ENCODE measurements at regions not wholly inside any gene's neighbourhood (a gene's known extent, or its start where the extent isn't known, plus 50 kb on each side); places are given as distances from the start of the nearest gene placed in this dataset.
"Not testable (repeated sequence)": the region's sequence is repeated elsewhere in the genome, so short reads cannot be mapped to it uniquely, and the experiment has no call there.

DNA sequence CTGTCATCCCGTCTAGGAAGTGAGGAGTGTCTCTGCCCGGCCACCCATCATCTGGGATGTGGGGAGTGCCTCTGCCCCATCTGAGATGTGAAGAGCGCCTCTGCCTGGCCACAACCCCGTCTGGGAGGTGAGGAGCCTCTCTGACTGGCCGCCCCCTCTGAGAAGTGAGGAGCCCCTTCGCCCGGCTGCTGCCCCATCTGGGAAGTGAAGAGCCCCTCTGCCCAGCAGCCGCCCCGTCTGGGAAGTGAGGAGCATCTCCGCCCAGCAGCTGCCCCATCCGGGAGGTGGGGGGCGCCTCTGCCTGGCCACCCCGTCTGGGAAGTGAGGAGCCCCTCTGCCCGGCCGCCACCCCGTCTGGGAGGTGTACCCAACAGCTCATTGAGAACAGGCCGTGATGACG, 195.2 kb upstream of the PIEZO2 start:
- DNase-seq; in situ Hi-C loops (cut with HindIII; ENCODE audit: low pct_ligation_motif_present, low pct_unique_long_range_greater_than_20kb, low sequenced_read_pairs): not testable (repeated sequence)

DNA sequence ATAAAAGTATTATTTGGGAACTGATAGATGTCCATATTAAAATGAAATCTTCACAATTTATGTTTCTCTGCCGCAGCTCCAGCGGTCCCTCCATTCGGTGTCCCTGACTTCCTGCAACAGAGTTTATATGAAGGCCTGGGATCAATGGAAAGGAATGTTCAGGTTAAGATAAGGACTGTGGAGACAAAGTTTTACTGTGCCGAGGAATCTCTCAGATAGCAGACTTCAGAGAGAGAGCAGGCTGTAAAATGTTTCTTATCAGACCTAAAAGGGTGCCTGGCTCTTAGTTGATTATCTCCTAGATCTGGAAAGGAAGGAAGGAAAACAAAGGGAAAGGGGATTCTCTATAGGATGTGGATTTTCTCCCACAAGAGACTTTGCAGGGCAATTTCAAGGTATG, 193.7 kb upstream of the PIEZO2 start:
- DNase-seq: no peak
- in situ Hi-C loops (cut with HindIII; ENCODE audit: low pct_ligation_motif_present, low pct_unique_long_range_greater_than_20kb, low sequenced_read_pairs): no loop called here

DNA sequence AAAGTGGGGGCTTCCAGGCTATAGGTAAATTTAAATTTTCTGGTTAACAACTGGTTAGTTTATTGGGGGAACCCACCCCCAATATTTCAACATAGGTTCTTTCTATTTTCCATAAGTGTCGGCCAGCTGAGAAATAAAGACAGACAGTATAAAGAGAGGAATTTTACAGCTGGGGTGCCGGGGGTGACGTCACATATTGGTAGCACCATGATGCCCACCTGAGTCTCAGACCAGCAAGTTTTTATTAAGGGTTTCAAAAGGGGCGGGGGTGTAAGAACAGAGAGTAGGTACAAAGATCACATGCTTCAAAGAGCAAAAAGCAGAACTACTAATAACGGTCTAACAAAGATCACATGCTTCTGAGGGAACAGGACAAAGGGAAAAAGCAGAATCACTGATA, 192.7 kb upstream of the PIEZO2 start:
- in situ Hi-C loops (cut with HindIII; ENCODE audit: low pct_ligation_motif_present, low pct_unique_long_range_greater_than_20kb, low sequenced_read_pairs); DNase-seq: not testable (repeated sequence)

DNA sequence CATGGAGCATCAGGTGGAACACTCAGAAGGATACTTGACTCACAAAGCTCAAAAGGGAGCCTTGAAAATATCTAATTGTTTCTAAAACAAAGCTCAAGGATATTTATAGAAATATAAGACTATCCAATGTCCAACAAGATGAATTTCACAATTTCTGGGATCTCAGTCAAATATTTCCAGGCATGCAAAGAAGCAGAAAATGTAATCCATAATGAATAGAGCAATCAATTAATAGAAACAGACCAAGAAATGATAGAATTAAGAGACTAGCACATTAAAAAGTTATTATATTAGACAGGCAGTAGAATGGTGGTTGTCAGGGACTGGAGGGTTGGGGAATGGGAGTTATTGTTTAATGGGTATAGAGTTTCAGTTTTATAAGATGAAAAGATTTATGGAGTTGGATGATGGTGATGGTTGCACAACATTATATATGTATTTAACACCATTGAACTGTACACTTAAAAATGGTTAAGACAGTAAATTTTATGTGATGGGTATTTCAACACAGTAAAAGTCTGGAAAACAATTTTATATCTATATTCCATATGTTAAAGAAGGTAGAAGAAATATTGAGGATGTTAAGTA, 189.9 kb upstream of the PIEZO2 start:
- no peak for DNase-seq
- in situ Hi-C loops (cut with HindIII; ENCODE audit: low pct_ligation_motif_present, low pct_unique_long_range_greater_than_20kb, low sequenced_read_pairs): no loop called here

DNA sequence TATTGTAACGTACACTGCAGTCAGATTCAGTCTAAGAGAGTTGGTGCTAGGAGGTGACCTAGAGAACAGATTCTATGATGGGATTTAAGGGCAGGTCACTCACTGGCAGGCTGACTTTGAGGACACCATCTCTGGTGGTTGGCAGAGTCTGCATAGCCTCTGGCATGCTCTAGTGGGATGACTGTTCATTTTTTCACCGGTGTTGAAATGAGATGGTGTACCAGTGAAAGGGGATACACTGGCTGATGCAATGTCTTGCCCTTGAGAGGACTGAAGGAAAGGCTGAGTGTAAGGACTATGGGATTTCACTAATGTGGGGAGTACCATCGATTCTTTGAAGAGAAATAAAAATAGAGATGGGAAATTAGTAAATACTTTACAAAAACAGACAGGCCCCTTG, 186.9 kb upstream of the PIEZO2 start:
- no peak for DNase-seq
- in situ Hi-C loops (cut with HindIII; ENCODE audit: low pct_ligation_motif_present, low pct_unique_long_range_greater_than_20kb, low sequenced_read_pairs): no loop called here

DNA sequence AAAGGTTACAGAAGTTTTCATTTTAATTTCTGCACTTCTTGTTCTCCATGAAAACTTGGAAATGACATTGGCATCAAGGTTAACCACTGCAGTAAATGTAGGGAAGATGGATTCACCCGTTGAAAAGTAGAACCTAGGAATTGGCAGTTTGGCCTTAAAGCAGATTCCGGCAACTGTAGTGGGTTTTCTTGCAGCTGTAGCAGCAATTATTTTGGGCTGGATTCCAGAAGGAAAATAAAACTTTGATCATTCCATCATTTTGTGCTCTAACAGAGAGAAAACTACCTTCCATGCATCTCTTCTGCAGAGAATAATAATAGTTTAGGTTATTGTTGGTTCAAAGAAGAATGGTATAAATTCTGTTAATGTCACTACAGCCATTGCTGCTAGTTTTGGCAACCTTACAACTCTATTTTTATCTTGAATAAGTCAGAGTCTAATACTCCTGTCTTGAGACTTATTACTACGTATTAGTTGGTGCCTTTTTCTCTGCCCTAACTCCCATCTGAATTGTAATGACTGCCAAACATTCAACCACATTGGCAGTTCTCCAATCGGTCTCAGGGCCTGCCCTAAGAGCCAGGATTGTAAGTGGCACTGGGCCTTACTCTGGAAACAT, 178.1 kb upstream of the PIEZO2 start:
- DNase-seq: no peak
- in situ Hi-C loops (cut with HindIII; ENCODE audit: low pct_ligation_motif_present, low pct_unique_long_range_greater_than_20kb, low sequenced_read_pairs): no loop called here

DNA sequence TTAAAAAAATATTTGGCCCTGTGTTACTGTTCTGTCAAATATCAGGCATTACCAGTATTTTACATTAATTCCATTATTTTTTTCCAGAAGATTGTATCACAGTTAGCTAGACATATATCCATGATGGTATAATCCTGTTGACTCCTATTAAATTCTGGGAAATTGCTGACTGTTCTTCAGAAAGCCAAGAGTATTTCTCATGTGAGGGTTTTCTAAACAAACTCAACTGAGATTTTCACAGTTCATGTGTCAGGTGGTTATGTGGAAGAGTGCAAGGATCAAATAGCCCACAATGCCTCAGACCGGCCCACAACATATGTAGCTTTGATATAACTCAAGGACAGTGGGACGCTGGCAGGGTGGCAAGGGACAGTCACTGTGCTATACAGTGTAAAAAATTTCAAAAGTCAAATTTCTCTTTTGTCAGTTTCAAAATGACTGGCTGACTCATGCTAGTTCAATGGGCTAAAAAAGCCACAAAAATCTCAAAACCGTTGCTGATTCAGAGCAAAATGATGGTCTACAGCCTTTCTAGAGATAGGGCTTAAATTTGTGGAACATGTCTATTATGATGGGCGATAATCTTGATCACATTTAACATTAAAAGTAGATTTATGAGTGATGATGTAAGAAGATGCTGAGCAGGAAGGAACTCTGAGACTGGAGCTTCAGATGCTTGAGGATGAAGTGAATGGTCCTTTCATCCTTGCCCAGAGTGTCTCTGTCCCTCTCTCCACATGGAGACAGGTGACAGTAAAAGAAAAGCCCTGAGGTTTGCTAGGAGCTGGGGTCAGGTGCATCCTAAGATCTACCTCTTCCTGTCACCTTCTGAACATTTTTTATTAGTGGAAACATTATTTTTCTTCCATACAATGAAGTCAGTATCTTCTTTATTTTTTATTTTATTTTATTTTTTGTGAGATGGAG, 175.8 kb upstream of the PIEZO2 start:
- in situ Hi-C loops (cut with HindIII; ENCODE audit: low pct_ligation_motif_present, low pct_unique_long_range_greater_than_20kb, low sequenced_read_pairs): no loop called here
- peak; percentile 80 for DNase-seq

DNA sequence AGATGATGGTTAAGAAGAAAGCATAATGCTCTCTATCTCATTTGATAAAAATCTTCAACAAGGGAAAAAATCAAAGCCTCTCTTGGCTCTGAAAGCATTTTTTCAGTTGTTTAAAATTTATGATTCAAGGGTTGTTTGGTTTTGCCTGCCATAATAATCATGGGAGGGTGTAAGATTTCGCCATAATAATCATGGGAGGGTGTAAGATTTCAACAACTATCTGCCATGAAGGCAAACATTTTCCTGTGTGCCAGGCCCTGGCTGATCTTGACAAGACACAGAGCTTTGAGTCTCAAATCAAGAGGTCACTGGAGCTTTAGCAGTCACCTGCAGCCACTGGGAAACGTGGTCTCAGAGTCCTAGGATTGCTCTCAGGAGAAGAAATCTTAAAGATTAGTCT, 175.1 kb upstream of the PIEZO2 start:
- in situ Hi-C loops (cut with HindIII; ENCODE audit: low pct_ligation_motif_present, low pct_unique_long_range_greater_than_20kb, low sequenced_read_pairs): no loop called here
- DNase-seq: no peak

DNA sequence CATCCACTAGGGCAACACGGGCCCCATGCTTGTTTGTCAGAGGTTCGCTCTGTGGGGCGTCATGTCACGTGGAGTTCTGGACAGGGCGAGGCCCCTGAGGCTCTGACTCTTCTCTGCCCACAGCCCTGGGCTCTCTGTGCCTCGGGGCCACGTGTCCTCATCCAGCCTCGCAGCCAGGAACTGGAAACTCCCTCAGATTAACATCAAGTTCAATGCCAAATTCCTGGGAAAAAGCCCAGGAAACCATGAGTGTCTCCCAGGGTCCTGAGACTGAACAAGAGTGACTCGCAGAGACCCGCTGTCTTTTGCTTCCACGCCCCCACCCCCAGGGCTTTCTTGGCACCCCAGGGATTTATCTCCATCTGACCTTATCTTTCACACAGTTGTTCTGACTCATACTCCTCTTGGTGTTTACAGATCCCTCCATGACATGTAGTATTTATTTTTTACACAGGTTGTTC, 174.0 kb upstream of the PIEZO2 start:
- in situ Hi-C loops (cut with HindIII; ENCODE audit: low pct_ligation_motif_present, low pct_unique_long_range_greater_than_20kb, low sequenced_read_pairs): no loop called here

DNA sequence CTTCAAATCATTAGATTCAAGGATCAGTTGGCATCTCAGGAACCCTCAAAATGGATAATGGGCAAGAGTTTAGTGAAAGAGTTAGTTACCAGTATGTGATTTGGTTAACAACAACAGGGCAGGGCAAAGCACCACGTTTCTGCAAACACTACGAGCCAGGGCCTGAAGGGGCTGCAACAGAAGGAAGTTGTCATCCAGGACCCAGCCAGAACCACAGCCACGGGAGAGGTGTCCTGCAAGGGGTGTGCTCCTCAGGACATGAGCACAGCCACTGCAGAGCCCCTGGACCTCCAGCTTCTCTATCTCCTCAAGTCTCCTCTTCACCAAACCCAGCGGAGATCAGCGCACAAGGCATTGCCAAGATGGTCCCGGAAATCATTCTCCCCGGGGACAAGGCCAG, 173.3 kb upstream of the PIEZO2 start:
- DNase-seq: no peak
- in situ Hi-C loops (cut with HindIII; ENCODE audit: low pct_ligation_motif_present, low pct_unique_long_range_greater_than_20kb, low sequenced_read_pairs): no loop called here

More for the DNA sequence above, 174.0 kb upstream of the PIEZO2 start:
- DNase-seq: peak; percentile 16

DNA sequence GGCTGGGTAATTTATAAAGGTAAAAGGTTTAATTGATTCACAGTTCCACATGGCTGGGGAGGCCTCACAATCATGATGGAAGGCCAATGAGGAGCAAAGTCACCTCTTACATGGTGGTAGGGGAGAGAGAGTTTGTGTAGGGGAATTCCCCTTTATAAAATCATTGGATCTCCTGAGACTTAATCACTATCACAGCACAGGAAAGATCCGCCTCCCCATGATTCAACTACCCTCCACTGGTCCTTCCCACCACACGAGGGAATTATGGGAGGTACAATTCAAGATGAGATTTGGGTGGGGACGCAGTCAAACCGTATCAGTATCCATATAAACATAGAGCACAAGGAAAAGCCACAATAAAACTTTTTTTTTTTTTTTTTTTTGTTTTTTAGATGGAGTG, 172.6 kb upstream of the PIEZO2 start:
- in situ Hi-C loops (cut with HindIII; ENCODE audit: low pct_ligation_motif_present, low pct_unique_long_range_greater_than_20kb, low sequenced_read_pairs): no loop called here
- DNase-seq: no peak

DNA sequence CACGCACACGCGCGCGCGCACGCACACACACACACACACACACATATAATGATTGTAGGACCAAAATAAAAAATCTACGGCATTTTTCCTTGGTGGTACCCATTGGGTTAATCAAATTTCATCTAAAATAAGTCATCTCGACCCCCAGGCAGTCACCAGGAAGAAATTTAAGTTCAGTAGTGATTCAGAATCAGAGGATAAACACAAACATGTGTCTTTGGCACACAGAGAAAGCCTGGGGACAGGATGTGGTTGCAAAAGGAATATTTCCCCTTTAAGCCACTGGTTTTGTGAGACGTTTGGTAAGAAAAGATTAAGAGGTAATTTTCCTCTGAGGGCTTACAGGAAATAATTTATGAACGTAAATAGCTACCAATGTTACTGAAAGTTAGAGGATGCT, 171.6 kb upstream of the PIEZO2 start:
- in situ Hi-C loops (cut with HindIII; ENCODE audit: low pct_ligation_motif_present, low pct_unique_long_range_greater_than_20kb, low sequenced_read_pairs): no loop called here
- no peak for DNase-seq

DNA sequence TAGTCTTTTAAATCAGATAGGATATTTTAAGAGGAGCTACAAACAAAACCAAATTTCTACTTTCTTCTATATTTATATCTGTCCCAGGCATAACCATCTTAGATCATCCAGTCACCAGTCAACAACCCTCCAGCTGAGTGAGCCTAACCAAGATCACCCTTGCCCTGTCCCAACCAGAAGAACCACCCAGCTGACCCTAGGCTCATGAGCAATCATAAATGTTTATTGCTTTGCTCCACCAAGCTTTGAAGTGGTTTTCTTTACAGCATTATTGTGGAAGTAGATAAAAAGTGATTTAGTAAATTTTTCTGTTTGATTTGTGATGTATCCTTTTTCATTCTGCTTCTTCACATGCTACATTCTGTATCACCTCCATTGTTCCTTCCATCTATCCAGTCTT, 167.2 kb upstream of the PIEZO2 start:
- no peak for DNase-seq
- in situ Hi-C loops (cut with HindIII; ENCODE audit: low pct_ligation_motif_present, low pct_unique_long_range_greater_than_20kb, low sequenced_read_pairs): no loop called here

DNA sequence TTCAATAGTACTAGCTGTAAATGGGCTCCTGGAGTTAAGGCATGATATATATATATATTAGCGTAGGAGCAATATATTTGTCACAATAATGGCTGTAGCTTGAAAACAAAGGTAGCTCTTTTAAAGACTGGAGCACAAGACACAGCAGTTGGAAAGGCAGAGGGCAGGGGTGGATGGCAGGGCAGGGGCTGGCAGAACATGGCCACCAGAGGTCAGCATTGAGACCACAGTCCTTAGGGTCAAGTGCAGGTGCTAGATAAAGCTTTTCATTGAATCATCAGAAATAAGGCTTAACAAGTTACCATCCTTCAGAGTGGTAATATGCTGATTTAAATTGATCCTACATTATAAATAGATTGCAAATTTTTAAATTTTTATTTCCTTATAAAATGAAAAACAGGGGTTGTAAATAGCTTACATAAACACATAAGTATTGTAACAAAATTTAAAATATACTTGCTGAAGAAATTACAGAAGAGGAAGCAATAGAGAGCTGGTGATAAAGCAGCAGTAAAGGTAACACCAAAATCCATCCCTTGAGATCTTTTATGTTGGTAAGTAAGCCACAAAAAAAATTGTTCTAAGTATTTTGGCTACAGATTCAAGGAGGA, 161.2 kb upstream of the PIEZO2 start:
- DNase-seq: peak; percentile 50
- in situ Hi-C loops (cut with HindIII; ENCODE audit: low pct_ligation_motif_present, low pct_unique_long_range_greater_than_20kb, low sequenced_read_pairs): no loop called here

DNA sequence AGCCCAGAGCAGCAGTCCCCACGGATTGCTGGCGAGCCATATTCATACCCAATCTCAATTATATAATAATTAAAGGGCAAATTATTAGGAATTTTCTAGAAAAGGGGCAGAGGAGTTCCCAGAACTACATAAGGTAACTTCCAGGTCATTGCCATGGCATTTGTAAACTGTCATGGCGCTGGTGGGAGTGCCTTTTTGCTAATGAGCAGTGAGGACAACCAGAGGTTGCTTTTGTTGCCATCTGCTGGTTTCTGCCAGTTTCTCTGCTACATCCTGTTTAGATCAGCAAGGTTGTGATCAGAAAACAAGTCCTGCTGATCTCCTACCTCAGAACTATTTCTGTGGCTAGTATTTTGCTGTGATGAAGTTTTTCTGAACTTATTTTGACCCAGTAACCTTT, 159.8 kb upstream of the PIEZO2 start:
- DNase-seq: no peak
- in situ Hi-C loops (cut with HindIII; ENCODE audit: low pct_ligation_motif_present, low pct_unique_long_range_greater_than_20kb, low sequenced_read_pairs): no loop called here

DNA sequence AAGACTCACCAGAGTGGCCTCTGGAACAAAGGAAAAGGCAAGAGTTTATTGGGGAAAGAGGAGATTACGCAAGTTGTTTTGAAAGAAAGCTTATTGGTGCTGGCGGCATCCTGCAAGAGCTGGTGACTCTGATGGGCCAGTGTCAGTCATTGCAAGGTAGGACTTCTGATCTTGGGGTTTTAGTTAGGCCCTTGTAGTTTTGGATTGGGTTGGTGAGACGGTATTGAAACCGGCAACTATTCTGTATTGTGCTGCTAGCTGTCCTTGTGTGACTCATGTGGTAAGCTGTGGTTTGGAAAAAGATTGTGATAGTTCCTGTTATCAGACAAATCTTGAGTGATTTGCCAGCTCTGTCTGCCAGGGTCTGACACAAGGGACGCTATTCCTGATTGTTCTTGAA, 159.1 kb upstream of the PIEZO2 start:
- DNase-seq: no peak
- in situ Hi-C loops (cut with HindIII; ENCODE audit: low pct_ligation_motif_present, low pct_unique_long_range_greater_than_20kb, low sequenced_read_pairs): no loop called here

DNA sequence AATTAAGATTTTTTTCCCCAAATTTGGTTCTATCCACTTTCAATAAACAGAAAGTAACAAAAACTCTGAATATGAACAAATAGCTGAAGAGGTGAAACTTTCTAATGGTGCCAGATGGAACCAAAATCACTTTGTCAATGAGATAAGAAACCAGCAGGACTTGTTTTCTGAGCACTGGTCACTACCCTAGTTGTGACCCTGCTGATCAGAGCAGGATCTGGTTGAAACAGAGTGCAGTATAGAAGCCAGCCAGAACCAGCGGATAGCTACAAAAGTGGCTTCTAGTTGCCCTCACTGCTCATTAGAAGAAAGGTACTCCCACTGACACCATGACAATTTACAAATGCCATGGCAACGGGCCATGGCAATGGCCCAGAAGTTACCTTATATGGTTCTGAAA, 158.3 kb upstream of the PIEZO2 start:
- no peak for DNase-seq
- in situ Hi-C loops (cut with HindIII; ENCODE audit: low pct_ligation_motif_present, low pct_unique_long_range_greater_than_20kb, low sequenced_read_pairs): no loop called here

DNA sequence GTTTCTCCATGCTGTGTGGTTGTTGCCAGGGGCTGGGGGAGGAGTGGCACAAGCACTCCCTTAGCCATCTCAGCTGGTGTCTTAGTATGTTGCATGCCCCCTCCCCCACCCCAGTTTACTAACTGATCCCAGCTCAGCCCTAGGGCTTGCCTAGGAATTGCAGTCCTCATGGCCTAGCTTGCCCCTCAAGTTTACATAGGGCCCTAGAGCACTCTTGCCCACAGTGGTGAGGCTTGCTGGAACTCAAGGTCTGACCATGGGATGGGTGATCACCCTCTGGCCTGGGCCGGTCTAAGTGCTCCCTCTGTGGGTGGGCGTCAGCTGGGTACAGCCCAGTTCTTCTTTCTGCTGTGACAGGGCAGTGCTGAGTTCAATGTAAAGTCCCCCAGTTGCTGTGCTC, 156.1 kb upstream of the PIEZO2 start:
- no peak for DNase-seq
- in situ Hi-C loops (cut with HindIII; ENCODE audit: low pct_ligation_motif_present, low pct_unique_long_range_greater_than_20kb, low sequenced_read_pairs): no loop called here

DNA sequence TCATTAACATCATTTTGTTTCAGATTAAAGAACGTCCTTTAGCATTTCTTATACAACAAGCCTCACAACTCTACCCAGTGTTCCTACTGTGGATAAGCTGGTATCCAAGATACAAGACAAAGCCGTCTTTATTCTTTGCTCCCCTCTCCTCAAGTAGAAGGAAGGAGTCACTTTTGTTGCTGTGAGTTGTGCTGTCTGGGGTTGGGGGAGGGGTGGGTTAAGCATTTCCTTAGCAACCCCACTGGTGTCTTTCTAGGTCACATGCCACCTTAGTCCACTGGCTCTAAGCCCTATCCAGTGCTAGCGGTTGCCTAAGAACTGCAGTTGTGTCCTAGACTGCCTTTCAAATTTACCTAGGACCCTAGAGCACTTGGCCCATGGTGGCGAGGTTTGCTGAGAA, 155.6 kb upstream of the PIEZO2 start:
- DNase-seq: no peak
- in situ Hi-C loops (cut with HindIII; ENCODE audit: low pct_ligation_motif_present, low pct_unique_long_range_greater_than_20kb, low sequenced_read_pairs): no loop called here
